CD14-positive monocyte (primary cell): ENCODE measurements at regions not wholly inside any gene's neighbourhood (a gene's known extent, or its start where the extent isn't known, plus 50 kb on each side); places are given as distances from the start of the nearest gene placed in this dataset.

Experiments
- DNase-seq, 3 donors: peaks; one replicate each; pipeline ENCODE4 v3.0.0-alpha.2; 2011 to 2022
- H2AFZ ChIP-seq: 2 replicates; pipeline ENCODE4 v1.6.0; 2012; ENCODE audit warnings: mild to moderate bottlenecking, low read depth, low read length, inconsistent platforms; ENCODE audit not compliant: insufficient read depth, poor library complexity, severe bottlenecking
- H3K27ac ChIP-seq, 2 donors: 1 replicate in 1 of 2; 2 replicates in 1 of 2; pipeline ENCODE4 v1.5.1; 2012 to 2013; ENCODE audit warnings: low read length in 2 of 2, control low read depth in 1 of 2, inconsistent platforms in 1 of 2, low read depth in 1 of 2, mild to moderate bottlenecking in 1 of 2
- H3K27me3 ChIP-seq, 2 donors: one replicate each; pipeline versions ENCODE4 v1.6.0 to v1.6.1; 2011 to 2013; ENCODE audit warnings: low read length in 2 of 2; ENCODE audit not compliant: control insufficient read depth in 2 of 2, insufficient read depth in 2 of 2
- H3K36me3 ChIP-seq, 2 donors: replicated peaks in 1 of 2; 1 replicate in 1 of 2; 2 replicates in 1 of 2; pipeline versions ENCODE4 v1.5.1 to v1.6.1; 2012 to 2013; ENCODE audit warnings: low read length in 2 of 2, control low read depth in 1 of 2, inconsistent platforms in 1 of 2, mild to moderate bottlenecking in 1 of 2; ENCODE audit not compliant: insufficient read depth in 2 of 2, control insufficient read depth in 1 of 2
- H3K4me1 ChIP-seq, 2 donors: 1 replicate in 1 of 2; 2 replicates in 1 of 2; pipeline versions ENCODE4 v1.5.1 to v1.6.1; 2012 to 2013; ENCODE audit warnings: low read length in 2 of 2, control low read depth in 1 of 2, inconsistent platforms in 1 of 2, mild to moderate bottlenecking in 1 of 2, moderate library complexity in 1 of 2; ENCODE audit not compliant: insufficient read depth in 2 of 2, control insufficient read depth in 1 of 2
- H3K4me2 ChIP-seq: replicated peaks from 2 replicates; pipeline ENCODE3; 2012; ENCODE audit warnings: low read length, moderate library complexity, mild to moderate bottlenecking; ENCODE audit not compliant: poor library complexity, severe bottlenecking; ENCODE audit errors: extremely low read depth
- H3K4me3 ChIP-seq, 3 experiments: fragments of 200-600 bp in 1 of 3; sonication (generic) in 1 of 3; replicated peaks in 1 of 3; 1 replicate in 2 of 3; 2 replicates in 1 of 3; pipeline ENCODE4 v1.5.1; 2011 to 2013; ENCODE audit warnings: low read length in 3 of 3, mild to moderate bottlenecking in 3 of 3, control low read depth in 2 of 3, low read depth in 2 of 3, inconsistent platforms in 1 of 3, moderate library complexity in 1 of 3
- H3K79me2 ChIP-seq: 2 replicates; pipeline ENCODE4 v1.6.0; 2012; ENCODE audit warnings: mild to moderate bottlenecking, control low read depth, inconsistent platforms, low read length, moderate library complexity; ENCODE audit not compliant: insufficient read depth
- H3K9ac ChIP-seq: 2 replicates; pipeline ENCODE4 v1.6.0; 2017; ENCODE audit warnings: low read length, mild to moderate bottlenecking; ENCODE audit not compliant: insufficient read depth, poor library complexity, severe bottlenecking
- H3K9me3 ChIP-seq, 2 donors: replicated peaks in 1 of 2; 1 replicate in 1 of 2; 2 replicates in 1 of 2; pipeline versions ENCODE4 v1.5.1 to v1.6.1; 2012 to 2013; ENCODE audit warnings: low read length in 2 of 2, control low read depth in 1 of 2; ENCODE audit not compliant: control insufficient read depth in 1 of 2, insufficient read depth in 1 of 2
- H4K20me1 ChIP-seq: 2 replicates; pipeline ENCODE4 v1.6.0; 2012; ENCODE audit warnings: mild to moderate bottlenecking, low read length, control low read depth, moderate library complexity; ENCODE audit not compliant: insufficient read depth
- H3K27ac Mint-ChIP-seq, 7 donors: one replicate each; pipeline ENCODE4 v1.8.0; 2020; ENCODE audit warnings: mild to moderate bottlenecking in 7 of 7, mixed read lengths in 7 of 7, moderate library complexity in 6 of 7, inconsistent platforms in 2 of 7
- H3K27me3 Mint-ChIP-seq, 3 donors: one replicate each; pipeline ENCODE4 v1.8.0; 2021 to 2022; ENCODE audit warnings: low read depth in 3 of 3, mild to moderate bottlenecking in 3 of 3, mixed read lengths in 3 of 3, moderate library complexity in 3 of 3, inconsistent platforms in 1 of 3
- H3K36me3 Mint-ChIP-seq, 2 donors: one replicate each; pipeline ENCODE4 v1.8.0; 2020; ENCODE audit warnings: mixed read lengths in 2 of 2, inconsistent platforms in 1 of 2, mild to moderate bottlenecking in 1 of 2
- H3K4me1 Mint-ChIP-seq: one replicate; pipeline ENCODE4 v1.8.0; 2020; ENCODE audit warnings: mild to moderate bottlenecking, mixed read lengths
- H3K4me3 Mint-ChIP-seq, 2 donors: one replicate each; pipeline ENCODE4 v1.8.0; 2020; ENCODE audit warnings: mild to moderate bottlenecking in 2 of 2, mixed read lengths in 2 of 2, moderate library complexity in 1 of 2
- H3K9me3 Mint-ChIP-seq, 7 donors: one replicate each; pipeline ENCODE4 v1.8.0; 2020 to 2022; ENCODE audit warnings: mixed read lengths in 7 of 7, mild to moderate bottlenecking in 6 of 7, moderate library complexity in 6 of 7, inconsistent platforms in 2 of 7
- WGBS: methylation state at CpG from one replicate; pipeline ENCODE4 v1.1.5; 2013; ENCODE audit warnings: missing lambda C conversion rate; ENCODE audit not compliant: insufficient coverage; 5-methylcytosine and 5-hydroxymethylcytosine counted together
- intact Hi-C, 2 donors: fragments of 100-400 bp; cut with micrococcal nuclease; formaldehyde crosslinking; loops; one replicate each; pipeline versions ENCODE4 v1.15.0 to v1.15.1; 2023
- TF ChIP-seq, protein P1 (sequence below): fragments of 200-600 bp; IDR thresholded peaks from one replicate; pipeline ENCODE4 v1.8.0; 2022; ENCODE audit warnings: antibody characterized with exemption, mild to moderate bottlenecking

DNA sequence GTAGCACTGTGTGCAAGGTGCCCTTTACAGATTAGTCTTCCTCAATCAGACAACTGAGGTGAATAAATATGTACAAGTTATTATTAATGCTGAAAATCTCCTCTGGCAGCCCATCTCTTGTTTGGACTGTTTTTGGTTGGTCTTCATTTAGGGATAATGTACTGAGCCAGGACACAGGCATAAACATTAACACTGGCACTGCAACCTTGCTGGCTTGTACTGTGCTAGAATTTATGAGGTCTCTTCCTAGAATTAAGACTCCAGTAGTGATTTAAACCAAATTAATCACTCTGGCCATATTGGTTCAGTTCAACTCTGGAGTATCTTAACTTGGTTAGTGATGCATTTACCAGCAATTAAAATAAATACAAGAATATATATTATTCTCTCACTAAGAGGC, 244.7 kb upstream of the GK2 start:
- Histone ChIP-seq H2AFZ (no peak overlapping the region), H3K4me1 (no peaks in the 10 kb centered on the region), H3K4me2 (no peak overlapping the region), H3K79me2 (no peaks in the 10 kb centered on the region), H3K27ac (no peak overlapping the region), H3K9me3 (peaks cover 0 to 5% of the 10 kb centered on the region in 2 donors), H3K9ac (no peak overlapping the region), H4K20me1 (no peaks in the 10 kb centered on the region), H3K27me3 (no peaks in the 10 kb centered on the region), H3K36me3 (no peaks in the 10 kb centered on the region), H3K4me3 (no peak overlapping the region)
- TF ChIP-seq, protein P1, sequence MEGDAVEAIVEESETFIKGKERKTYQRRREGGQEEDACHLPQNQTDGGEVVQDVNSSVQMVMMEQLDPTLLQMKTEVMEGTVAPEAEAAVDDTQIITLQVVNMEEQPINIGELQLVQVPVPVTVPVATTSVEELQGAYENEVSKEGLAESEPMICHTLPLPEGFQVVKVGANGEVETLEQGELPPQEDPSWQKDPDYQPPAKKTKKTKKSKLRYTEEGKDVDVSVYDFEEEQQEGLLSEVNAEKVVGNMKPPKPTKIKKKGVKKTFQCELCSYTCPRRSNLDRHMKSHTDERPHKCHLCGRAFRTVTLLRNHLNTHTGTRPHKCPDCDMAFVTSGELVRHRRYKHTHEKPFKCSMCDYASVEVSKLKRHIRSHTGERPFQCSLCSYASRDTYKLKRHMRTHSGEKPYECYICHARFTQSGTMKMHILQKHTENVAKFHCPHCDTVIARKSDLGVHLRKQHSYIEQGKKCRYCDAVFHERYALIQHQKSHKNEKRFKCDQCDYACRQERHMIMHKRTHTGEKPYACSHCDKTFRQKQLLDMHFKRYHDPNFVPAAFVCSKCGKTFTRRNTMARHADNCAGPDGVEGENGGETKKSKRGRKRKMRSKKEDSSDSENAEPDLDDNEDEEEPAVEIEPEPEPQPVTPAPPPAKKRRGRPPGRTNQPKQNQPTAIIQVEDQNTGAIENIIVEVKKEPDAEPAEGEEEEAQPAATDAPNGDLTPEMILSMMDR: no peak
- H3K27ac Mint-ChIP-seq: no peak overlapping the region
- no peak for DNase-seq
- no peaks in the 10 kb centered on the region for H3K36me3 Mint-ChIP-seq
- H3K27me3 Mint-ChIP-seq: peaks cover 0 to 1% (median 0%) of the 10 kb centered on the region in 3 donors
- H3K4me3 Mint-ChIP-seq: no peak overlapping the region
- H3K9me3 Mint-ChIP-seq: peaks cover 0 to 8% (median 4%) of the 10 kb centered on the region in 7 donors
- H3K4me1 Mint-ChIP-seq: no peaks in the 10 kb centered on the region
- intact Hi-C loops: no loop called here

DNA sequence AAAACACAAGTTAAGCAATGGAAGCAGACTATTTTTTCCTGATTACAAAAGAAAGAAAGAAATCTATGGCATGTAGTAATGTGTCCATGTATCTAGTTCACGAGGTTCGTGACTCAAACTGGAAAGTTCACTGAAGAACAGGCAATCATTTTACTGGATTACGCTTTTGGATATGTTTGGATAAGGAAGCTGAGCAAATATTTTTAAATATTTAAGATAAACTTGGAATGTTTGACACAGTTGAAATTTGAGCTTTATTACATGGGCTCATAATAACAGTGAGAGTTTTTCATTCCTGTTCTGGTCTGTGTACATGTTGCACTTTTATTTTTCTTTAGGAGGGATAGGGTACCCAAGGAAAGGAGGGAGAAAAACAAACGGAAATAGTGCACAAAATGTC, 244.2 kb upstream of the GK2 start:
- TF ChIP-seq, protein P1: no peak
- Mint-ChIP-seq H3K9me3 (peaks cover 0 to 6% (median 2%) of the 10 kb centered on the region in 7 donors), H3K27me3 (peaks cover 0 to 1% (median 0%) of the 10 kb centered on the region in 3 donors)

More for the DNA sequence above, 244.2 kb upstream of the GK2 start:
- Histone ChIP-seq H3K4me3 (no peak overlapping the region), H4K20me1 (no peaks in the 10 kb centered on the region), H3K4me1 (no peaks in the 10 kb centered on the region), H3K79me2 (no peaks in the 10 kb centered on the region), H3K36me3 (no peaks in the 10 kb centered on the region), H3K9ac (no peak overlapping the region), H3K9me3 (peaks cover 0 to 5% of the 10 kb centered on the region in 2 donors), H3K27me3 (no peaks in the 10 kb centered on the region), H2AFZ (no peak overlapping the region), H3K27ac (no peak overlapping the region), H3K4me2 (no peak overlapping the region)
- H3K4me3 Mint-ChIP-seq: no peak overlapping the region
- intact Hi-C loops: no loop called here
- WGBS: 100% methylated on average over 2 of the region's 4 CpGs
- H3K36me3 Mint-ChIP-seq: no peaks in the 10 kb centered on the region
- H3K27ac Mint-ChIP-seq: no peak overlapping the region
- H3K4me1 Mint-ChIP-seq: no peaks in the 10 kb centered on the region
- no peak for DNase-seq
